ENCODE measurements at regions not wholly inside any gene's neighbourhood (a gene's known extent, or its start where the extent isn't known, plus 50 kb on each side); places are given as distances from the start of the nearest gene placed in this dataset.
"Not testable (repeated sequence)": the region's sequence is repeated elsewhere in the genome, so short reads cannot be mapped to it uniquely, and the experiment has no call there.

DNA sequence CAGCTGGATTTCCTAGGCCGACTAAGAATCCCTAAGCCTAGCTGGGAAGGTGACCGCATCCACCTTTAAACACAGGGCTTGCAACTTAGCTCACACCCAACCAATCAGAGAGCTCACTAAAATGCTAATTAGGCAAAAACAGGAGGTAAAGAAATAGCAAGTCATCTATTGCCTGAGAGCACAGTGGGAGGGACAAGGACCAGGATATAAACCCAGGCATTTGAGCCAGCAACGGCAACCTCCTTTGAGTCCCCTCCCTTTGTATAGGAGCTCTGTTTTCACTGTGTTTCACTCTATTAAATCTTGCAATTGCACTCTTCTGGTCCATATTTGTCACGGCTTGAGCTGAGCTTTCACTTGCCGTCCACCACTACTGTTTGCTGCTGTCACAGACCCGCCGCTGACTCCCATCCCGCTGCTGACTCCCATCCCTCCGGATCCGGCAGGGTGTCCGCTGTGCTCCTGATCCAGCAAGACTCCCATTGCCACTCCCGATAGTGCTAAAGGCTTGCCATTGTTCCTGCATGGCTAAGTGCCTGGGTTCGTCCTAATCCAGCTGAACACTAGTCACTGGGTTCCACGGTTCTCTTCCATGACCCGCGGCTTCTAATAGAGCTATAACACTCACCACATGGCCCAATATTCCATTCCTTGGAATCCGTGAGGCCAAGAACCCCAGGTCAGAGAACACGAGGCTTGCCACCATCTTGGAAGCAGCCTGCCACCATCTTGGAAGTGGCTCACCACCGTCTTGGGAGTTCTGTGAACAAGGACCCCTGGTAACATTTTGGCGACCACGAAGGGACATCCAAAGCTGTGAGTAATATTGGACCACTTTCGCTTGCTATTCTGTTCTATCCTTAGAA lies 885.8 kb upstream of the ATXN8OS start:
- TF ChIP-seq, protein P1, sequence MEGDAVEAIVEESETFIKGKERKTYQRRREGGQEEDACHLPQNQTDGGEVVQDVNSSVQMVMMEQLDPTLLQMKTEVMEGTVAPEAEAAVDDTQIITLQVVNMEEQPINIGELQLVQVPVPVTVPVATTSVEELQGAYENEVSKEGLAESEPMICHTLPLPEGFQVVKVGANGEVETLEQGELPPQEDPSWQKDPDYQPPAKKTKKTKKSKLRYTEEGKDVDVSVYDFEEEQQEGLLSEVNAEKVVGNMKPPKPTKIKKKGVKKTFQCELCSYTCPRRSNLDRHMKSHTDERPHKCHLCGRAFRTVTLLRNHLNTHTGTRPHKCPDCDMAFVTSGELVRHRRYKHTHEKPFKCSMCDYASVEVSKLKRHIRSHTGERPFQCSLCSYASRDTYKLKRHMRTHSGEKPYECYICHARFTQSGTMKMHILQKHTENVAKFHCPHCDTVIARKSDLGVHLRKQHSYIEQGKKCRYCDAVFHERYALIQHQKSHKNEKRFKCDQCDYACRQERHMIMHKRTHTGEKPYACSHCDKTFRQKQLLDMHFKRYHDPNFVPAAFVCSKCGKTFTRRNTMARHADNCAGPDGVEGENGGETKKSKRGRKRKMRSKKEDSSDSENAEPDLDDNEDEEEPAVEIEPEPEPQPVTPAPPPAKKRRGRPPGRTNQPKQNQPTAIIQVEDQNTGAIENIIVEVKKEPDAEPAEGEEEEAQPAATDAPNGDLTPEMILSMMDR (IDR thresholded peaks at IDR 0.05; ENCODE audit: low read depth, low read length) = not testable (repeated sequence)
- TF ChIP-seq EZH2phosphoT487 (IDR thresholded peaks at IDR 0.05; ENCODE audit: low read depth) = not testable (repeated sequence)
